HG03108 (cell line): ENCODE measurements at regions not wholly inside any gene's neighbourhood (a gene's known extent, or its start where the extent isn't known, plus 50 kb on each side); places are given as distances from the start of the nearest gene placed in this dataset.
"Not testable (repeated sequence)": the region's sequence is repeated elsewhere in the genome, so short reads cannot be mapped to it uniquely, and the experiment has no call there.

Experiments
- ATAC-seq: cut with Tn5 transposase; IDR thresholded peaks from one replicate; pipeline ENCODE4 v1.9.1; 2021; ENCODE audit warnings: moderate library complexity; ENCODE audit not compliant: unreplicated experiment

DNA sequence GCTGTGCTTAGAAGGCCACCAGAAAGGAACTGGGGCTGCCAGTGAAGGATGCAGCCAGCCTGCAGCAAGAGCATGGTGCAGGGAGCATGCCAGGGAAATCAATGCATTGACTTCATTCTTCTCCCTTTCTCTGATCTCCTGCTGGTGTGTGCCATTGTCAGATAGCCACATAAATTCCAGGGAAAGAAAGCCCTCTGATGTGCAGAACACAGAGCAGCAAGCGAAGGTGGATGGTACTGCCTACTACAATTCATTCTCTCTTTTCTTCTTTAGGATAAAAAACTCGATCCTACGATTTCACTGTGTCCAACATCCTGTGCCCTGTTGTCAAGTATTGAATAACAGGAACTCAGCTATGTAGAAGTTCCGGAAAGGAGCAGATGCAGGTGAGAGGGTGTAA lies 446.7 kb upstream of the TMEM132C start:
- no peak for ATAC-seq

DNA sequence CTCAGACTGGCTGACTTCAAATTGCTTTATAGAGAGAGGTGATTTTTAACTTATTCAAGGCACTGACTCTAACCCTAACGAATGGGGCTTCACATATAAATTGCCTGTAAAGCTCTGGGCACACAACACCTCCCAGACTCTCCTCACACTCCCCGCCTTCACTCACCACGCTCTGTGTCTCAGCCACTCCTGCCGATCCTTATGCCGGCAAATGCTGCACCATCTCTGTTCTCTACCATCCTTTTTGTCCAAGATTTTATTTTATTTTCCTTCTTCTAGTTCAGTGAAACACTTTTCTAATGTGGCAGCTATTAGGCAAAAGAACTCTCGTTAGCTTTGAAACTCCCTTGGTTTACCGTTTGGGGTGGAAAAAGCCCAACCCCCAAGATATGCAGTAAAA lies 446.1 kb upstream of the TMEM132C start:
- no peak for ATAC-seq

GRCh38 chr12:127822809-127823411 lies 444.1 kb upstream of the TMEM132C start:
- ATAC-seq: no peak

- no peak for ATAC-seq
Observed at GRCh38 chr12:127823801-127824200, 443.2 kb upstream of the TMEM132C start.

DNA sequence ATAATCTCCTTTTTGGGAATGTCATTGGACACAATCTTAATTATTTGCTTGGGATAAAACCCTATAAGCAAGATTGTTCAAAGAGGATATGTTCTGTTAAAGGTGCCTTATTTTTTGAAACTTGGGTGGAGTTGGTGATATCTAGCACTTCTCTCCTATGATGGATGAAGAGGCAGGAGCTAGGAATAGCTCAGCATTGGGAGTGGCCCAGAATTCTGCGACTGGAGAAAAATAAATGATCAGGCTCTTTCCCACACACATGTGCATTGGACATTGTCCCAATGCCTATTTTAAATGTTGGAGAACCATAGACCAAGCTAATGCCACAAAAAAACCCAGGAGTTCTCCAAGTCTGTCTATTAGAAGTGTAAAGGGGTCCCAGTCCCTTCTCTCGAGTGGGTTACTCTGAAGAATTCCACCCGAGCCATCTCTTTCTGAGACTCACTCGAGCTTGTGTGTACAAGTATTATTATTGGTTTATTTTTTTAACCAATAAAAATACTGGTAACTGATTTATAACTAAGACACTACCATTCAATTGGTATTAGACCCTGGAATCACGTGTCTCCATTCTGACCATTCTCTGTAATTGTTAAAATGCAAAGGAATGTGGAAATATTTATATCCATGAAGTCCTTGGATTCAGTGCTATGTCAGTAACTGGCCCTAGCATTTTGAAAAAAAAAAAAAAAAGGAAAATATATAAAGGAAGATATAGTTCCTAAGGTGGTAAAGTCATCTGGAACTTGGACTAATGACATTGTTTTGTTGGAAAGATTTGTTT lies 437.5 kb upstream of the TMEM132C start:
- ATAC-seq: no peak

- ATAC-seq: no peak
Observed at GRCh38 chr12:127830065-127830460, 436.9 kb upstream of the TMEM132C start.

- ATAC-seq: no peak
Observed at GRCh38 chr12:127830730-127831129, 436.2 kb upstream of the TMEM132C start.

DNA sequence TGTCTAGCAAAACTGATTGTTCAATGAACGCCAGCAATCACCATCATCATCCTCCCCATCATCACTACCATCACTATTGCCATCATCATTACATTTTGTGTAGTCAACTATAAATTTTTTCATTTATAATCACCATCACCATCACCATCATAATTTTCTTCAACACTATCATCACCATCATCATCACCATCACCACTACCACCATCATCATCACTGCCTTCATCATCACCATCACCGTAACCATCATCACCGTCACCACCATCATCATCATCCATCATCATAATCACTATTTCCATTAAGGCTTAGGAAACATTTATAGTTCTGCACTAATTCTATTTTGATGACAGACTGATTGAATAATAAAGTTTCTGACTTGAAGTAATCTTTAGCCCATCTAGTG lies 434.8 kb upstream of the TMEM132C start:
- ATAC-seq: no peak

GRCh38 chr12:127836802-127837201 lies 430.2 kb upstream of the TMEM132C start:
- not testable (repeated sequence) for ATAC-seq

DNA sequence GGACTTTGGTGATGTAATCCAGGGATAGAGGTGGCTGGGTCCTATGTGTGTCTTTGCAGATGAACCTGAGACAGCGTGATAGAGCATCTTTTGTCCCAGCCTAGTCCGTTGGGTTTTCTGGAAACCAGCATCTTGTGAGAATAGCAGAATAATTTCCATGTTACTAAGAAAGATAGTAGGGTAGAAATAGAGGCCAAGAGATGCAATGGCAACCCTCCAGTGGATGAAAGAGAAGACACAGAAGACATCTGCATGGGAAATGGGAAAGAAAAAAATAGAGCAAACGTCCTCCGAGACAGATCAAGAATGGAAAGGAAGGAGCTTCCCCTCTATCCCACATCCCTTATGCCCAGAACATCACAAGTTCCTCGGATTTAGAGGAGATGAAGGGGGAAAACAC lies 409.3 kb upstream of the TMEM132C start:
- no peak for ATAC-seq

DNA sequence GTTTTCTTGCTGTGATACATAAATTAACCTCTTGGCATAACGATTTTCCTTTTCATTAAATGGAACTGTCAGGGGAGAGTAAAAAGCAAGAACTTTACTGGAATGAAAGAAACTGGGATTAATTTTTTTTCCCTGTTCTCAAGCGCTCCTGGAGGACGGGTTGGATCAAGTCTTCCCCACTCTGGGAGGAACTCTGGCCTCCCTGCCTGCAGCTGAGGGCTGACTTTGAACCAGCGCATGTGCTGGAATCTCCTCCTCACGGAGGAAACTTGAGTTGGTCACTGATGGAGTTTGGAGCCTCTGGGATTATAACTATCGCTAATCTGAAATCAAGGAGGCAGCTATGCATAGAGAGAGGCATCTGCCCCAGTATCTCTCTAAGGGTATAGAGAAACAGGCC lies 406.4 kb upstream of the TMEM132C start:
- ATAC-seq: no peak

GRCh38 chr12:127861406-127861805 lies 405.6 kb upstream of the TMEM132C start:
- ATAC-seq: no peak

DNA sequence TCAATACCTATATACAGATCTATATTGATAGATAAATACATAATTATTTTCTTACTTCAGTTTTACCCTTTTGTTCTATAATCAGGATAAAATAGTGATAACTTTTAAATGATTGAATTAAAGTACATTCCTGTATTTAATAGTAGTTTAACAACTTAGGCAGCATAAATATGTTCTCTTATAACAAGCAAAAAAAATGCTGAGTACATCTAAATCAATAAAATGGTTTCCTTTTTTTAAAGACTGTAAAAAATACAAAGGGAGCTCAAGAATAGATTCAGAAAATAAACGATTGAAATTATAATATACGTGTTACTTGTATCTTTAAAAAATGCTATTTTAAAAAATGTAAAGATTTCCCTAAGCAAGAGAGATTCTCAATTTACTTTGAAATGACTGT lies 393.7 kb upstream of the TMEM132C start:
- no peak for ATAC-seq

- ATAC-seq: no peak
Observed at GRCh38 chr12:127881371-127882140, 385.4 kb upstream of the TMEM132C start.

GRCh38 chr12:127883013-127883412 lies 384.0 kb upstream of the TMEM132C start:
- ATAC-seq: no peak

DNA sequence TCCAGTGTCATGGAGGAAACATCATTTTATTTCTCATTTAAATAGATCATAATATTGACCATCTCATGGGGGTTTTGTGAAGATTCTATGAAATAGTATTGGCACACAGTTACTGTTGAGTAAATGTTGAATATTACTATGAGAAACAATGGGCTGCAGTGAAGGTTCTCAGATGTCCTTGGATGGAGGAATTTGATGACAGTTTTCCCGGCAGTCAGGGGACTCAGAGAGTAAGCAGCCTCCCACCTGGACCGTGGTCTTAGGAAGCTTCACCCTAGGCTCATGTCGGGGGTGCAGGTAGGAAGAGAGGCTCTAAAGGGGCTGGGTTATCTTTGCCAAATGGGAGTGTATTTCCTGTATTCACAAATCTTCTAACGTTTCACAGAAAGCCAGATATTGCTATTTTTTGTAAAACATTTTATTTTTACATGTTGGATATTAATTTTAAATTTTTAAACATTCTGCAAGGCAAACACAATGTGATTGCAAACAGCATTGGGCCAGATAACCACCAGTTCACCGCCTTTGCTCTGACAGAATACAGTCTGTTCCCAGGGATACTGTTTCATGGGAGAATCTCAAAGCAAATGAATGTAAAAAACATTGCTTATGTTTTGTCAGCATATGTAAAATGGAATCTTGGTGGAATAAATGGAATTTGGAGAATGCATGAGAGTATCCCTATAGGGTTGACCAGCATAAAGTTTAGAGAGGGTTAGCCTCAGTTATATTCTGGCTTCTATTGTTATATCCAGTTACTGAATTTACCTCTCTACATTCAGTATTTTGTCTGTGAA lies 380.8 kb upstream of the TMEM132C start:
- no peak for ATAC-seq

DNA sequence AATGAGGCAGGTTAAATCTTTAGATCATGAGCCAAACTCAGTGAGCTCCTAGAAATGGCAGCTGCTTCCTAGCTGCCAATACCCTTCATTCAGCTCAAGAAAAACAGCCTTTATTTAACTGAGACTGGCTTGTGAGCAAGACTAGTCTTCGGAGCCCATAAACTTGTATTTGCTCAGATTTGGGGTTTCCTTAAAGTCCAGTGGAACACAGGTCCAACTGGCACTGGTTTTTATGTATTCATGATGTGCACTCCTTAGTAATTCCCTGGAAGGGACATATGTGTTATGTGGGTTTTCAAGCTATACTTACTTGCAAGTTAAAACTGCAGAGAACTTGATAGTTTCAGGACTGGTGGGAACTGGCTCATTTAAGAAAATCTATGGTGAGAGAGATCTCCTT lies 380.1 kb upstream of the TMEM132C start:
- ATAC-seq: no peak

DNA sequence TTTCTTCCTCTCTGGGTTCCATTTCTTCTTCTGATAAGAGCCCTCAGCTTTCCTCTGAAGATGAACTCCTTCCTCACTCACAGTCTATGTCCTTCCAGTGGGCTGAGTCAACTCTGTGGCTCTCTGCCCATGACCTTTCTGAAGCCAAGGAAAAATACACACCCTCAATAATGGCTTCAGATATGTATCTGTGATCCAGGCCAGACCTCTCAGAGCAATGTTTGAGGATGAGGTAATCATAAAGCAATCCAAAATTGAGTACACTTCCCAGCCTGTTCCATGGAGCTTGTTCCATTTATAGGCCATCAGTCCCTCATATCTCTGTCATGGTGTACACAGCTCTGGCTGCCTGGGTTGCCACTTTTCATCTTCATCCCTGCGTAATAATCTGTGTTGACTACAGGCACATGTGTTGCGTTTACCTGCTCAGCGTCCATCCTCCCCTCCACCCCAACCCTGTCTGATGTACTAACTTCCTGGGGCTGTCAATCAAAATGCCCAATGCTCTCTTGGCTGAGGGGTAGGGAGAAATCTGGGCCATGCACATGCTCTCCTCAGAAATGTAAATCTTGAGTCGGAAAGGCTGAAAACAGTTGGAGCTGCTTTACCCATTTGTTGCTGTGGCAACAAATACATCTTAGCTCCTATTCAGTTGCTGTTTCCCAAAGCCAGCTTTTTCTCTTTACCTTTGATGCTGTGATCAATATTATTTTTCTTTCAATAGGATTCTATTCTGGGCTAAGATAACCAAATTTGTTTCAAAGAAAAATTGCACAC lies 377.8 kb upstream of the TMEM132C start:
- ATAC-seq: no peak

DNA sequence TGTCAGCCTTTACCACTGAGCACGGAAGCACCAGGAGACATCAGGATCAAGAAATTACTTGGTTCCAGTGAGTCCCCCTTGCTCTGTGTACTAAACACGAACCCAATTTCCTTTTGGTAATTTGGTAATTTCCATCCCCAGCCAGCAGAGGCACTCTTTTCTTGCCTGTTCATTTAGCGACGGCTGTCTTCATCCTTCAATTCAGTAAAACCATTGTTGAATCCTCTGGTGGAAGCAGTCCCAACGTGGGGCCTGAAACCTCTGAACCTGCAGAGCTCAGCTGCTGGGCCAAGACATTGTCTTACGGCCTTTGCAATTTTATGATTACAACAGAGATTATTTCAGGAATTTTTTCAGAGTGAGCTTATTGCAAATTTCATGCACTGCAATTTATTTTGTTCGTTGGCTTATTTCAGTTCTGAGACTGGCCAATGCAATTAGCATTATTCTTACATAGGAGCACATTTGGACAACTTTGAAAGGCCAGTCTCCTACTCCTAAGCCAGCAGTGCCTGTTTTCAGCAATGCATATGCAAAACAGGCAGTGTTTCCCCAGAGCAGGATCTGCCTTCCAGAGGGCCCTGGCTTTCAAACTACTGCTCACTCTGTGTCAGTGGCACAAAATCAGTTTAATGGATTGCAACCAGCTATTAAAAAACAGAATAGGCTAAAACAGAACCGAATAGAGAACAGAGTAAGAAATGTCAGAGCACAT lies 372.9 kb upstream of the TMEM132C start:
- no peak for ATAC-seq

DNA sequence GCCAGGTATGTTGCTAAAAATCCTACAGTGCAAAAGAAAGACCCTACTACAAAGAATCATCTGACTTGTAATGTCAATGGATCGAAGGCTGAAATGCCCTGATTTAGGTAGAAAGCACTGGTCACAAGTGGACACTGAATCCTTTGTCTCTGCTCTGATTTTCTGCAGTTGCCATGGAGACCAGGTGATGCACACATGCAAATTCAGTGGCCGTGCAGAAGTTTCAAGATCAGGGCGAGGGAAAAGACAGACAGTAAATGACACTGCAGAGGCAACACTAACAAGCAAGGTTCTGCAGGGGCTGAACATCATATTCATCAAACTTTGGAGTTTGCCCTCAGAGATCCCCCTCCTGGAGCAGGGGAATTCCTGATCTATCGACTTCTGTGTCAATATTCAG lies 370.3 kb upstream of the TMEM132C start:
- no peak for ATAC-seq
